GM18520 (cell line): ENCODE measurements at regions not wholly inside any gene's neighbourhood (a gene's known extent, or its start where the extent isn't known, plus 50 kb on each side); places are given as distances from the start of the nearest gene placed in this dataset.

Experiments used
- ATAC-seq: cut with Tn5 transposase; IDR thresholded peaks from one replicate; pipeline ENCODE4 v1.9.1; 2021; ENCODE audit not compliant: unreplicated experiment

GRCh38 chr21:38688068-38688467 is 117.7 kb upstream of the ETS2 start:
- no peak for ATAC-seq

- ATAC-seq = no peak
Observed at GRCh38 chr21:38691631-38692030, 114.1 kb upstream of the ETS2 start.

DNA sequence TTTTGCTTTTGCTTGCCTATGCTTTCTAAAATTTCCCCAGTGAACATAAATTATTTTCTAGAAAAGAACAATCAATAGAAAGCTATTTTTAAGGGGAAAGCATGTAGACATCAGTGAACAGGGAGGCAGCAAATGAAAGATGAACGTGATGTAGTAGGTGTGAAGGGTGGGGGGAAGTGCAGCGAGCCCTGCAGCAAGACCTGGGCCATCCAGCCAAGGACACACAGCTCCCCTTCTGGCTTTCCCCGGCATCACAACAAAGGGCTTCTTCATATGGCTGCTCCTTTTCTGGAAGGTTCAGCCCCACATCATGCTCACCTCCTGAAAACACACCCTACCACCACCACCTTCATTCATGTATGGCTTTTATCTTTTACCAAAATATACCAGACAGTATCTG is 109.2 kb upstream of the ETS2 start:
- no peak for ATAC-seq

DNA sequence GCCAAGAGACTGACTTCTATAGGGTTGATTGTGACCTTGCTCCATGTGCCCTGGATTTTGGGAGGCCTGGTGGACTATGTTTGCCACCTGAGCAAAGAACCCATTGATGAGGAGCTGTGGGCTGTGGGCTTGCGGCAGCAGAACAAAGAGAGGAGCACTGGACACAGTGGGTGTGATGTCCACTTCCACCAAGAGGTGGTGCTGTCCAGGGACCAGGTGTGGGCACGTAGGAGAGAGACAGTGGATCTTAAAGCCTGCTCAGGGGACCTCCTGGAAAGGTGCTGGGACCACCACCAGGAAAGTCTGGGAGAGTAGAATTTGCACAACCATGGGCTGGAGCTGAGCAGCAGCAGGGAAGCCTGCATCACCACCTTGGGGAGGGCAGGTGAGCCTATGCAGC is 106.7 kb upstream of the ETS2 start:
- ATAC-seq = no peak

DNA sequence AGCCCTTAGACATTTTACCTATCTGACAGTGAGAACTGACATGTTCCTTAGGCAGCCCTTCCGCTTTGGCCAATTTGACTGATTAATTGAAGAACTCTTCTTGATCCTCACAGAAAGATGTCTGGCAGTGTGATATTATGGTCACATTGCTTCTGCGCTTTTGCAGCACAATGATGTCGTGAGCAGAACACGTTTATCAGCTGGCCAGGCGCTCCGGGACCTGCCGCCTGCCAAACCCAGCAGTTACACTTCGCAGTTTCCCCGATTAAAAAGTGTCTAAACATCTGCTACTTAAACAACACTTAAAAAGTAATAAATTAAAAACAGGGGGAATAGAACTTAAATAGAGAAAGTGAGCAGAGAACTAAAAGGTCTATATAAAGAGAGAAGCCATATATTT is 103.5 kb upstream of the ETS2 start:
- ATAC-seq = no peak

- no peak for ATAC-seq
Observed at GRCh38 chr21:38709876-38710275, 95.9 kb upstream of the ETS2 start.

- ATAC-seq = no peak
Observed at GRCh38 chr21:38712071-38712470, 93.7 kb upstream of the ETS2 start.

GRCh38 chr21:38712664-38713063 is 93.1 kb upstream of the ETS2 start:
- ATAC-seq = no peak

DNA sequence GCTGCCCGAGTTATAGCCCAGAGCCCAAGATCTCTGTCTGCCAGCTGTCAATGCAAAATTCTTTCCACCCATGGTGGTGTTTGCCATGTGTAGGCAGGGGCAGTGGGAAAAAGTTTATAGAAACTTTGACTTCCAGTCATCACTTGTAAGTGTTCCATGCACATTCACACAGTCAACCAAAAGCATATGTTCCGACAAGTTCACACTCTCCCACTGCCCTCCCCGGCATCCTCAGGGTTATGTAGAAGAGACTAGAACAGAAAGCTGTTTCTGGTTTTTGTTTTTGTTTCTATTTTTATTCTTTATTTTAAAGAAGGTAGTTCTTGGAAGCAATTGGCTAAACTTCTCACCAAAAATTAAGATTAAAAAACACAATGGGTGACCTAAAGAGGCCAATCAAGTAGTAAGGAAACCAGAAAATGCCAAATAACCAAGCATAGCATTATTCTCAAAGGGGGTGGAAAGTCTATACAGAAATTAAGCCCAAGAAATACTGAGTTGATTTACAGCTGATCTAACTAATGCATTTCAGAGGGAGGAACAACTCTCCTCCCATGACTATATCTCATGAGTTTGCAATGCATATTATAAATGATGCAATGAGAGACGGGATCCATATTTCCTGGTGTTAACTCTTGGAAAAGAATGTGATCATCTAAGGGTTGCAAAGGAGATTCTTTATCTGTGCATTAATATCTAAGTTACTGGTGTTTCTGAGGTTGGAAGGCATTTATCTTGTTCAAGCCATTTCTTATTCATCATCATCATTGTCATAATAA is 91.5 kb upstream of the ETS2 start:
- no peak for ATAC-seq

- no peak for ATAC-seq
Observed at GRCh38 chr21:38714999-38715398, 90.7 kb upstream of the ETS2 start.

DNA sequence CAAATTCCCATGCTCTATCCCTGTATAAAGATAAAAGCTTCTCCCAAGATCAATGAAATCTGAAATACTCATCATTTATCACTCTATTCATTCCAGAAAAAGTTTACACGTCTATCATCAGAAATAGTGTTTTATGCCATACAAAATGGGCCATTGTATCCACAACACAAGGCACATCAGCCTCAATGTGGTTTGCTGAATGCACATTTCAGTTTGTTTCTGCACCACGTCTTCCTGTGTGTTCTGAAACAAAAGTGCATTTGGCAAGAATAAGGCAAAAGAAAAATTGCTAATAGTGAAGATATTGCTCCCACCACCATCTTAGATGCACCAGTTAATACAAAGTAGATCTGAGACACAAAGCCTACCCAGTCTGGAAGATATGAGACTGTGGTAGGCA is 89.6 kb upstream of the ETS2 start:
- no peak for ATAC-seq

GRCh38 chr21:38716942-38717341 is 88.8 kb upstream of the ETS2 start:
- no peak for ATAC-seq

DNA sequence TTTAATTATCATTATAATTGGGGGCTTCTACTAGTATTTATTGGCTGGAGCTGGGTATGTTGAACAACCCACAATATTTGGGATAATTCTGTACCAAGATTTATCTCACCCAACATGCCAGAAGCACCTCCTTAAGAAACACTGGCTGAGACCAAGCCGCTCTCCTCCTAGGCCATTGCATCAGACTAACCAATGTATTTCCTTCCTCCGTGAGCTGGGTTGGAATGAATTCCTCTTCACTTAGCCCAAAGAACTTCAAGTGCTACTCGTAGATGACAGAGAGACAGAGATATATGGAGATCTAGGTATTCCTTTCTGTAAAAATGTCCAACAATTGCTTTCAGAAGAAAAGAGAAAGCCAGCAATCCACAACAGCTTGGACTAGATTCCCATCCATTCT is 87.2 kb upstream of the ETS2 start:
- ATAC-seq = no peak

GRCh38 chr21:38720074-38720473 is 85.7 kb upstream of the ETS2 start:
- ATAC-seq = no peak

- no peak for ATAC-seq
Observed at GRCh38 chr21:38721055-38721454, 84.7 kb upstream of the ETS2 start.

DNA sequence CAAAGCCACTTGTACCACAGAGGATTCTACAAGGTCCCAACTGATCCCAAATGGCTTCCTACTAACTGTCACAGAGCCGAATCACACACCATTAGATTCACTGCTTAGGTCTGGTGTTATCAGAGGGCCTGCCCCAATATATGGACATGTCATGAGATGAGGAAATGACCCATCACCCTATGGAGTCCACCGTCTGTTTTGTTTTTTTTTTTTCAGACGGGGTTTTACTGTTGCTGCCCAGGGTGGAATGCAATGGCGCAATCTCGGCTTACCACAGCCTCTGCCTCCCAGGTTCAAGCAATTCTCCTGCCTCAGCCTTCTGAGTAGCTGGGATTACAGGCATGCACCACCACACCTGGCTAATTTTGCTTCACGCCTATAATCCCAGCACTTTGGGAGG is 83.8 kb upstream of the ETS2 start:
- ATAC-seq = no peak

DNA sequence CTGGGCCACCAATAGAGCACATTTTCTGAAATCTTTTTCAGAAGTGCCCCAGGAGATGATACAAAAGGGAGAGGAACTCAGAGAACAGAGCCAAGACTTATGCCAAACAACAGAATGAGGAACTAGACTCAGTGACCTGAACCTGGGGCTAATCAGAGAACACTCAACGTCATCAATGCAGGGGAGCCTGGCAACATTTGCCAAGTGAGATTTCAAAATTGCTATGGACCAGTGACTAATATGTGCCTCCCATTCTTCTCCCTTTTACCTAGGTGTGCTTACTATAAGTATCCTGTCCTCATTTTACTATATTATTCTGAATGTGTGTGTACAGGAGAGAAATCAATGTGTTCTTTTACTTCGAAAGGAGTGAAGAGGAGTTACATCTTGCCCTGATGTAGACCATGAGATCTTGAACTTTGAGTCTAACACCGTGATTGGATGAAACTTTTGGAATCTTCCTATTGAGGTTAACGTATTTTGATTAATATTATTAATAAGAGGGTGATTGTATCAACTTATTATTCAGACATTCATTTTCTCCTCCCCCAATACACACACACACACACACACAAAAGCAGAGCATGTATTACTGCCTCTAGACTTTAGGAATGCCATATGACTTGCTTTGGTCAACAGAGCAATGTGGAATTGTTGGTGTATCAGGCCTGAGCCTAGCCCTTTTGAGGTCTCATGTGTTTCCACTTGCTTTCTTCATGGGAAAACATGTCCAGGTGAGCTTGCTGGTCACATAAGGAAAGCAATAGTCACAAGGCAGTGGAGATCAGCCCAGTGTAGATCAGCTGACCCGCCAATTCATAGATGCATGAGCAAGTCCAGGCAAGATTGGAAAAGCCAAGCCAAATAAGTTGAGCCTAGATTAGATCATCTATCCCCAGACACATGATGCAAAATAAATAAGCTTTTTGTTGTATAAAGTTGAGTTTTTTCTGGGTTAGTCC is 80.3 kb upstream of the ETS2 start:
- ATAC-seq = no peak

GRCh38 chr21:38726482-38726881 is 79.2 kb upstream of the ETS2 start:
- no peak for ATAC-seq

- no peak for ATAC-seq
Observed at GRCh38 chr21:38729291-38729690, 76.4 kb upstream of the ETS2 start.

DNA sequence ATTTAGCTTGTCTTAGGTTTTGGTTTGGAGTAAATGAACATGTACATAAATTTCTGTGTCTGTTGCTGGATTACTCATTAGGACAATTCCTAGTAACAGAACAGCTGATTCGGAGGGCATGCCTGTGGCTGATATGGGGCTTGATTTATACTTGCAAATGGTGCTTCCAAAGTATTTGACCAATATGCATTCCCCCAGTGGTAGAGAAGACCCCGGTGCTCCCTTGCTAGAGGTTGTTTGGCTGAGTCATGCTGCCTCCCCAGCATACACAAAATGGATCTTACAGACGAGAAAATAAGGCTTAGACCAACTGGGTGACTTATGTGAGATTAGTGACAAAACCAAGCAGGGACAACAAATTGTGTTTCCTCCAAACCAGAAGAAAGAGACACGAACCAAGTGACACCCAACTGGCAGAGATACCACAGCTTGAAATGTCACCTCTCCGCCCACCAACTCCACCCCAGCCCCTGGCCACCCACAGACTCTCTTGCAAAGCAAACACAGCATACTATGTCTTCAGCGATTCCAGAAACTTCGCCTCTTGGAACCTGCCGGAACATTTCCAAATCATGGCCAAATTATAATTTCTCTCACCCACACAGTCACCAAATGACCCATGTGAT is 75.9 kb upstream of the ETS2 start:
- ATAC-seq = no peak

- ATAC-seq = no peak
Observed at GRCh38 chr21:38733972-38734546, 71.7 kb upstream of the ETS2 start.
